ENCODE measurements at regions not wholly inside any gene's neighbourhood (a gene's known extent, or its start where the extent isn't known, plus 50 kb on each side); places are given as distances from the start of the nearest gene placed in this dataset.
"Not testable (repeated sequence)": the region's sequence is repeated elsewhere in the genome, so short reads cannot be mapped to it uniquely, and the experiment has no call there.

DNA sequence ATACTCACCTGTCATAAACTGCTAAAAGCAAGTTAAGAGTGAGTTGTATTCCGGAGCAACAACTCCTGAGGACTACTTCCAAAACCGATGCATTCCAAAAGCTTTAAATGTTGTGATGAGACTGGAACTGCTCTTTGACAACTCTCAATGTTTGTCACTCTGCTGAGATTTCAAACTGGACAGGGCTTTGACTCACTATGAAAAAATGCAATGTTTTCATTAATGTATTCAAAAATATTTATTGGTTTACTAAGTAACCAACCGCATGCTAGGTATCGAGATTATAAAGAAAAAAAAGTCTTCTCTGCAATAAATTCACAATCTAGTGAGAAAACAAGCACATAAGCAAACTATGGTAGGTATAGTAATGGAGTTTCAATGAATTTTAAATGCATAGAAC is 107.9 kb upstream of the GNAI1 start:
- H3K27me3 ChIP-seq (replicated peaks; ENCODE audit: insufficient read depth), result no peaks in the 10 kb centered on the region
- H3K36me3 ChIP-seq, result no peaks in the 10 kb centered on the region
- no peak overlapping the region for H3K27ac ChIP-seq
- DNase-seq (ENCODE audit: low spot score) (no peak), ATAC-seq (ENCODE audit: insufficient number of reproducible peaks, low FRiP score, low read depth) (no peak)
- TF ChIP-seq, protein P1, sequence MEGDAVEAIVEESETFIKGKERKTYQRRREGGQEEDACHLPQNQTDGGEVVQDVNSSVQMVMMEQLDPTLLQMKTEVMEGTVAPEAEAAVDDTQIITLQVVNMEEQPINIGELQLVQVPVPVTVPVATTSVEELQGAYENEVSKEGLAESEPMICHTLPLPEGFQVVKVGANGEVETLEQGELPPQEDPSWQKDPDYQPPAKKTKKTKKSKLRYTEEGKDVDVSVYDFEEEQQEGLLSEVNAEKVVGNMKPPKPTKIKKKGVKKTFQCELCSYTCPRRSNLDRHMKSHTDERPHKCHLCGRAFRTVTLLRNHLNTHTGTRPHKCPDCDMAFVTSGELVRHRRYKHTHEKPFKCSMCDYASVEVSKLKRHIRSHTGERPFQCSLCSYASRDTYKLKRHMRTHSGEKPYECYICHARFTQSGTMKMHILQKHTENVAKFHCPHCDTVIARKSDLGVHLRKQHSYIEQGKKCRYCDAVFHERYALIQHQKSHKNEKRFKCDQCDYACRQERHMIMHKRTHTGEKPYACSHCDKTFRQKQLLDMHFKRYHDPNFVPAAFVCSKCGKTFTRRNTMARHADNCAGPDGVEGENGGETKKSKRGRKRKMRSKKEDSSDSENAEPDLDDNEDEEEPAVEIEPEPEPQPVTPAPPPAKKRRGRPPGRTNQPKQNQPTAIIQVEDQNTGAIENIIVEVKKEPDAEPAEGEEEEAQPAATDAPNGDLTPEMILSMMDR (IDR thresholded peaks at IDR 0.05), result no peak
- H3K4me3 ChIP-seq, result no peak overlapping the region
- H3K4me1 ChIP-seq (ENCODE audit: control insufficient read depth in 1 of 2, low read depth in 2 of 2), result no peaks in the 10 kb centered on the region
- peaks cover 3% of the 10 kb centered on the region for H3K9me3 ChIP-seq

DNA sequence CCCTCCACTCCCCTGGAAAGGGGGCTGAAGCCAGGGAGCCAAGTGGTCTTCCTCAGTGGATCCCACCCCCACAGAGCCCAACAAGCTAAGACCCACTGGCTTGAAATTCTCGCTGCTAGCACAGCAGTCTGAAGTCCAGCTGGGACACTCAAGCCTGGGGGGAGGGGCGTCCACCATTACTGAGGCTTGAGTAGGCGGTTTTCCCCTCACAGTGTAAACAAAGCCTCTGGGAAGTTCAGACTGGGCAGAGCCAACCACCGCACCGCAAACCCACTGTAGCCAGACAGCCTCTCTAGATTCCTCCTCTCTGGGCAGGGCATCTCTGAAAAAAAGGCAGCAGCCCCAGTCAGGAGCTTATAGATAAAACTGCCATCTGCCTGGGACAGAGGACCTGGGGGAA is 114.4 kb upstream of the GNAI1 start:
- not testable (repeated sequence) for H3K4me1 ChIP-seq (ENCODE audit: control insufficient read depth in 1 of 2, low read depth in 2 of 2); ATAC-seq (ENCODE audit: insufficient number of reproducible peaks, low FRiP score, low read depth); H3K9me3 ChIP-seq; H3K27ac ChIP-seq; H3K4me3 ChIP-seq; H3K27me3 ChIP-seq (replicated peaks; ENCODE audit: insufficient read depth); DNase-seq (ENCODE audit: low spot score); H3K36me3 ChIP-seq

DNA sequence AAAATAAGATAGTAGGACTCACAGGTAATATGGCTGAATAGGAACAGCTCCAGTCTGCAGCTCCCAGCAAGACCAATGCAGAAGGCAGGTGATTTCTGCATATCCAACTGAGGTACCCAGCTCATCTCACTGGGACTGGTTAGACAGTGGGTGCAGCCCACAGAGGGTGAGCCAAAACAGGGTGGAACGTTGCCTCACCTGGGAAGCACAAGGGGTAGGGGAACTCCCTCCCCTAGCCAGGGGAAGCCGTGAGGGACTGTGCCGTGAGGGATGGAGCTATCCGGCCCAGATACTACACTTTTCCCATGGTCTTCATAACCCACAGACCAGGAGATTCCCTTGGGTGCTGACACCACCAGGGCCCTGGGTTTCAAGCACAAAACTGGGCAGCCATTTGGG is 114.8 kb upstream of the GNAI1 start:
- not testable (repeated sequence) for H3K9me3 ChIP-seq; H3K27ac ChIP-seq; ATAC-seq (ENCODE audit: insufficient number of reproducible peaks, low FRiP score, low read depth); H3K4me1 ChIP-seq (ENCODE audit: control insufficient read depth in 1 of 2, low read depth in 2 of 2); H3K36me3 ChIP-seq; DNase-seq (ENCODE audit: low spot score); H3K4me3 ChIP-seq; H3K27me3 ChIP-seq (replicated peaks; ENCODE audit: insufficient read depth)

DNA sequence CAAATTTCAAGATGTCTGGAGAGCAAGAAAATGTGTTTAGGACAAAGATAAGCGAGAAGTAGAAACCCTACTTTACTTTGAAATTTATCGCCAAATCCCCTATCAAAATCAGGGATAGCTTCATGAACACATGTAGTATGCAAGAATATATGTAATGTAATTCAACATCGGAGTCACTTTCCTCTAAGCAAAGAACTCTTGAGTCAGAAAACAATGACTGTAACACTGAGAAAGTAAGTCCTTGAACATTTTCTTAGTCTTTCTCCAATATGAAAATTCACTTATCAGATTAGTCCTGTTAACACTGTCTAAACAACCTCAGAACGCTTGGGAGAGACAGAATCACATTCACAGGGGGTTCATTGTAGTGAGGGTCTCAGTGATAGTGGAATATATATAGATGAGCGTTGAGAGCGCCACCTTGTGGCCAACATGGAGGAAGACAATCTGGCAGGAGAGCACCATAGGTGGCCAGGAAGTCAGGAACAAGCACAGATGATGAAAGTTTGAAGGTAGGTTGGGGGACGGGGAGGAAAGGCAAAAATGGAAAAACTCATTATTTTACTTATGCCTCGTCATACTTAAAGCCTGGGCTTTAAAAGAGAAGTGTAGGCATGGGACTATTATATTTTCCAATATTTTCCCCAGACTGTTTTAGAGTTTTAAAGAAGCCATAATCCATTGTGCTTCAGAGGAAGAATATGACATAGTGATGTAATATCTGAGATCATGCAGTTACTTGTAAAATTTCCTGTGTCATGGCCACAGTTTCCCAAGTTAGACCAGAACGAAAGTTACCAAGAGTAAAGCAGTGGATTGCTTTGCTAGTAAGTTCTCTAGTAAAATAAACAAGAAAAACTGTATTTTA is 115.5 kb upstream of the GNAI1 start:
- ATAC-seq (ENCODE audit: insufficient number of reproducible peaks, low FRiP score, low read depth) (no peak), DNase-seq (ENCODE audit: low spot score) (no peak)

DNA sequence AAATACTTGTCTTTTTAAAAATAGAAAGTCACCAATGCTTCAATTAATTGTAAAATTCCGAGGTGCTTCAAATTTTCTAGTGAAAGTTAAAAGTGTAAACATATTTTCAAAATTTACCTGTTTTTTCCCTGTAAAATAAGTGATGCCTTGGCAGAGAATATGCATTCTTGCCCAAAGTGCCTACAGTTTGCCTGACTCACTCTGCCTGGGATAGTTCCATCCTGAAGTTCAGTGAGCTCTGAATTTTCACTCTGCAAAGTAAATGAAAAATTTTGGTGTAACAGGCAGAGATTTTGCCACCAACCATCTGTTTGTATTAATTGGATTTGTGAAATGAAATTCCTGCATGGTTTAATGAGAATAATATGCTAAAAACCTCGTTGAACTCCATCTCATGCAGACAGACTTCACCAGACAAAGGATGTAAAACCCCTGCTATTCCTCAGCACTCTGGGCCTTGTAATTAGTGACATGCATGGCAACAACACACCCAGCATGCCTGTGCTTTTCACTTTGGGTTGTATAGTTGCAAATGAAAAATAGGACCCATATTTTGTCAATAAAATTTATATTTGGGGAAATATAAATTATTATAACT is 117.4 kb upstream of the GNAI1 start:
- no peaks in the 10 kb centered on the region for H3K4me1 ChIP-seq (ENCODE audit: control insufficient read depth in 1 of 2, low read depth in 2 of 2)
- H3K9me3 ChIP-seq, result no peaks in the 10 kb centered on the region
- no peak for DNase-seq (ENCODE audit: low spot score)
- TF ChIP-seq, protein P1 (IDR thresholded peaks at IDR 0.05), result no peak
- no peaks in the 10 kb centered on the region for H3K27me3 ChIP-seq (replicated peaks; ENCODE audit: insufficient read depth)
- H3K36me3 ChIP-seq, result no peaks in the 10 kb centered on the region
- ATAC-seq (ENCODE audit: insufficient number of reproducible peaks, low FRiP score, low read depth), result no peak
- no peak overlapping the region for H3K27ac ChIP-seq
- no peak overlapping the region for H3K4me3 ChIP-seq

More for the DNA sequence above, 115.5 kb upstream of the GNAI1 start:
- Histone ChIP-seq H3K4me1 (ENCODE audit: control insufficient read depth in 1 of 2, low read depth in 2 of 2) (no peaks in the 10 kb centered on the region), H3K27ac (no peak overlapping the region), H3K4me3 (no peak overlapping the region), H3K27me3 (replicated peaks; ENCODE audit: insufficient read depth) (no peaks in the 10 kb centered on the region), H3K36me3 (no peaks in the 10 kb centered on the region), H3K9me3 (peaks cover 3% of the 10 kb centered on the region)
- TF ChIP-seq, protein P1 (IDR thresholded peaks at IDR 0.05), result peak; percentile 45

DNA sequence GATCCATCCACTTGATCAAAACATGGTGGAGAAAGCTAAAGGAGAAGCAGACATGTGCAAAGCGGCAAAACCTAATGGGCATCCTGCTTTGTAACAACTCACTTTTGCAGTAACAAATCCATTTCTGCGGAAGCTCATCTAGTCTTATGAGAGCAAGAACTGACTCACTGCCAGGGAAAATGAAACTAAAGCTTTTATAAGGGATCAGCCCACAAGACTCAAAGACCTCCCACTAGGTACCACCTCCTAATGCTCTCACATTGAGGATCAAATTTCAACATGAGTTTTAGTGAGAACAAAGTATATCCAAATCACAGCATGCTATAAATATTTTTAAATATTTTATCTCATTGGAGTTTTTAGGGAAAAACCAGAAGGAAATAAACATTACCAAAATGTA is 120.1 kb upstream of the GNAI1 start:
- no peak overlapping the region for H3K4me3 ChIP-seq
- H3K36me3 ChIP-seq, result no peaks in the 10 kb centered on the region
- H3K4me1 ChIP-seq (ENCODE audit: control insufficient read depth in 1 of 2, low read depth in 2 of 2), result no peaks in the 10 kb centered on the region
- H3K9me3 ChIP-seq, result no peaks in the 10 kb centered on the region
- ATAC-seq (ENCODE audit: insufficient number of reproducible peaks, low FRiP score, low read depth) (no peak), DNase-seq (ENCODE audit: low spot score) (no peak)
- no peaks in the 10 kb centered on the region for H3K27me3 ChIP-seq (replicated peaks; ENCODE audit: insufficient read depth)
- no peak overlapping the region for H3K27ac ChIP-seq
- TF ChIP-seq, protein P1 (IDR thresholded peaks at IDR 0.05), result no peak

Measured in thoracic aorta (tissue), 2 donors.